DND-41 (cell line): ENCODE measurements at regions not wholly inside any gene's neighbourhood (a gene's known extent, or its start where the extent isn't known, plus 50 kb on each side); places are given as distances from the start of the nearest gene placed in this dataset.

ENCODE experiments used
- ATAC-seq: fragments of 200-7000 bp; cut with Tn5 transposase; 3 replicates; pipeline ENCODE4 v1.9.1; 2021; ENCODE audit warnings: low read depth; ENCODE audit not compliant: insufficient read depth
- DNase-seq: peaks from one replicate; pipeline ENCODE4 v3.0.0-alpha.2; 2020
- H2AFZ ChIP-seq: 2 replicates; pipeline ENCODE4 v1.6.0; 2012; ENCODE audit warnings: low read depth, low read length
- H3K27ac ChIP-seq: 2 replicates; pipeline ENCODE4 v1.5.1; 2012; ENCODE audit warnings: low read length, inconsistent platforms
- H3K27me3 ChIP-seq: fragments of 200-600 bp; sonication (generic); 2 replicates; pipeline ENCODE4 v1.6.0; 2012; ENCODE audit warnings: low read length, mild to moderate bottlenecking, inconsistent platforms; ENCODE audit not compliant: insufficient read depth, poor library complexity
- H3K36me3 ChIP-seq: 2 replicates; pipeline ENCODE4 v1.5.1; 2012; ENCODE audit warnings: low read length, inconsistent platforms; ENCODE audit not compliant: insufficient read depth
- H3K4me1 ChIP-seq: 2 replicates; pipeline ENCODE4 v1.5.1; 2012; ENCODE audit warnings: mild to moderate bottlenecking, low read length; ENCODE audit not compliant: insufficient read depth
- H3K4me2 ChIP-seq: 2 replicates; pipeline ENCODE4 v1.6.0; 2012; ENCODE audit warnings: mild to moderate bottlenecking, moderate library complexity, low read length, inconsistent platforms; ENCODE audit not compliant: insufficient read depth
- H3K4me3 ChIP-seq, 2 experiments: fragments of 200-600 bp in 1 of 2; shearing (Covaris generic) in 1 of 2; 2 replicates each; pipeline ENCODE4 v1.5.1; 2012 to 2016; ENCODE audit warnings: inconsistent platforms in 2 of 2, low read length in 2 of 2, mild to moderate bottlenecking in 2 of 2, low read depth in 1 of 2, moderate library complexity in 1 of 2
- H3K79me2 ChIP-seq: 2 replicates; pipeline ENCODE4 v1.6.0; 2012; ENCODE audit warnings: low read length, inconsistent platforms; ENCODE audit not compliant: insufficient read depth
- H3K9ac ChIP-seq: 2 replicates; pipeline ENCODE4 v1.6.0; 2012; ENCODE audit warnings: low read depth, mild to moderate bottlenecking, inconsistent platforms, low read length, moderate library complexity
- H3K9me3 ChIP-seq: 2 replicates; pipeline ENCODE4 v1.5.1; 2012; ENCODE audit warnings: low read length, moderate library complexity, mild to moderate bottlenecking, inconsistent platforms; ENCODE audit not compliant: insufficient read depth, severe bottlenecking
- H4K20me1 ChIP-seq: 2 replicates; pipeline ENCODE4 v1.6.0; 2012; ENCODE audit warnings: low read length; ENCODE audit not compliant: insufficient read depth
- CTCF ChIP-seq: IDR thresholded peaks from 2 replicates; pipeline ENCODE4 v1.5.1; 2012; ENCODE audit warnings: borderline replicate concordance, low read length, moderate library complexity, mild to moderate bottlenecking; ENCODE audit not compliant: poor library complexity, severe bottlenecking; ENCODE audit errors: extremely low read depth
- EZH2 ChIP-seq: IDR thresholded peaks from 3 replicates; pipeline ENCODE4 v1.6.1; 2012; ENCODE audit warnings: borderline replicate concordance, low read depth, mild to moderate bottlenecking, moderate library complexity, low read length, inconsistent platforms; ENCODE audit not compliant: severe bottlenecking

- no peak for ATAC-seq
- Histone ChIP-seq H3K79me2 (no peaks in the 10 kb centered on the region), H3K4me3 (no peak overlapping the region), H4K20me1 (no peaks in the 10 kb centered on the region), H3K27me3 (no peaks in the 10 kb centered on the region), H3K9me3 (no peaks in the 10 kb centered on the region), H3K4me1 (no peaks in the 10 kb centered on the region), H3K36me3 (no peaks in the 10 kb centered on the region), H2AFZ (no peak overlapping the region), H3K4me2 (no peak overlapping the region), H3K27ac (no peak overlapping the region), H3K9ac (no peak overlapping the region)
- TF ChIP-seq EZH2 (no peak), CTCF (no peak)
- DNase-seq, result no peak
These were observed 545.2 kb downstream of the BCL11B start for GRCh38 chr14:98726585-98727405.

GRCh38 chr14:98728024-98728423, 544.0 kb downstream of the BCL11B start:
- no peak for DNase-seq
- TF ChIP-seq CTCF (no peak), EZH2 (no peak)
- no peaks in the 10 kb centered on the region for H3K79me2 ChIP-seq

GRCh38 chr14:98728836-98729235, 543.2 kb downstream of the BCL11B start:
- Histone ChIP-seq H3K4me3 (no peak overlapping the region), H3K79me2 (no peaks in the 10 kb centered on the region), H3K27ac (no peak overlapping the region), H3K27me3 (no peaks in the 10 kb centered on the region), H3K4me2 (no peak overlapping the region), H2AFZ (no peak overlapping the region), H3K9ac (no peak overlapping the region), H3K9me3 (no peaks in the 10 kb centered on the region), H4K20me1 (no peaks in the 10 kb centered on the region), H3K4me1 (no peaks in the 10 kb centered on the region), H3K36me3 (no peaks in the 10 kb centered on the region)
- TF ChIP-seq CTCF (no peak), EZH2 (no peak)
- ATAC-seq, result no peak
- DNase-seq, result no peak

More at GRCh38 chr14:98728024-98728423, 544.0 kb downstream of the BCL11B start:
- Histone ChIP-seq H3K27me3 (no peaks in the 10 kb centered on the region), H3K4me2 (no peak overlapping the region), H3K9me3 (no peaks in the 10 kb centered on the region), H2AFZ (no peak overlapping the region), H3K36me3 (no peaks in the 10 kb centered on the region), H4K20me1 (no peaks in the 10 kb centered on the region), H3K4me1 (no peaks in the 10 kb centered on the region), H3K4me3 (no peak overlapping the region), H3K9ac (no peak overlapping the region), H3K27ac (no peak overlapping the region)
- ATAC-seq, result no peak
